ENCODE measurements at regions not wholly inside any gene's neighbourhood (a gene's known extent, or its start where the extent isn't known, plus 50 kb on each side); places are given as distances from the start of the nearest gene placed in this dataset.
"Not testable (repeated sequence)": the region's sequence is repeated elsewhere in the genome, so short reads cannot be mapped to it uniquely, and the experiment has no call there.

GRCh38 chrX:46298821-46299220, 246.4 kb downstream of the ZNF674 start:
- DNase-seq, result no peak

- DNase-seq, result no peak
These were observed 249.3 kb downstream of the ZNF674 start for GRCh38 chrX:46295963-46296362.

DNA sequence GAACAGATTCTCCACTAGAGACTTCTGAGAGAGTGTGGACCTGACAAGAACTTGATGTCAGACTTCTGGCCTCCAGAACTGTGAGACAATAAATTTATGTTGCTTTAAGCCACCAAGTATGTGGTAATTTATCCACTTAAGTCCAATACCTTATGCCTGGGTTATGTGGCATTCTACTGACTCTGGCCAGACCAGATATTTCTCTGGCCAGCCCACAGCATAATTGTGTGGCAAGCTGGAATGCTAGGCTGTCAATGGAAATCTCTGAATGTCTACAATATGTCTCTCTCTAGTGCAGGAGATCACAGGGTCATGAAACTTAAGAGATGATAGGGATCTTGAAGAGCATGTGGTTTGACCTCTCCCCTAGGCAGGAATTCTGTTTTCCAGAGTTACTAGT, 251.0 kb downstream of the ZNF674 start:
- DNase-seq, result no peak

DNA sequence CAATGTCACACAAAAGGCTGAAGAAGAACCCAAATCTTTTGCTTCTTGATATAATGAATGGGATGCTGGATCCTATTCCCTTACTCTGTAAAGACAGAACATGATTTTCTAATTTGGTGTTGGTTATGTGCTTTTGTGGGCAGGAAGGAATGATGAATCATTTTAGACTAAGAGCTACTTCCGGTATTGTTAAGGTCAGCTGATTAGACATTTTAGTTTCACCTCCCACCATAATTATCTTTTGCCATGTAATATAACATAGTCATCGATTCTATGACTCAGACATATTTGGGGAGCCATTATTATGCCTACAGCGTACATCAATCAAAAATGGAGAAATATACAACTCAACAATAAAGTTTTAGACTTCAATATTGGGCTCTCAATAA, 265.3 kb downstream of the ZNF674 start:
- no peak for DNase-seq

DNA sequence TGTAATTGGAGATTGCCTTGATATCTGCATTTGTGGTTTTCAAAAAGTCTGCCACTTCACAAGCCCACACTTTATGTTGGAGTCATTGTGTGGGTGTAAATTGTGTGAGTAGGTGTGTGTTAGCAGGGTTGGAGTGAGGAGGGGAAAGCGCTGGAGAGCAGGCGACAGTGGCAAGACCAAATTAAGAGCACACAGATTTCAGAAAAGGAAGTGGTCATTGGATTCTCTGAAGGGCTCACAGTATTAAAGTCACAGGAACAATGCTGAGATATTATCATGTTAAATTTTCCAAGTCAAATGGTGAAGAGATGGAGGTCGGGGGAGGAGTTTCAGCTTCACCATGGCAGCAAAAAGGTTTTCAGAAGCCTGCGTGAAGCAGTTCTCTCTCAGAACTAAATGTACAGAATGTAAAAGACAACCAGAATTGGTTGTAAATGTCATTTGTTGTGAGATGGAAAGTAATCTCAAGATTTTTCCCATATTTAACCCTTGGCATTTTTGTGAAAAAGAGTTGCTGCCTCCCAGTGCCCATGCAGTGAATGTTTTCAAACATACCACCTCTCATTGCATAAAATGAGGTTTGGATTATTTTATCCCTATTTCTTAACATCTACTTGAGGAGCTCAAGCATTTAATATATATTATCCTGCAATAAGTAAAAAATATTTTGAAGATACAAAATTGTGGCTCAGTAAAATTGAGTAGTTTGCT, 265.9 kb downstream of the ZNF674 start:
- DNase-seq, result no peak

DNA sequence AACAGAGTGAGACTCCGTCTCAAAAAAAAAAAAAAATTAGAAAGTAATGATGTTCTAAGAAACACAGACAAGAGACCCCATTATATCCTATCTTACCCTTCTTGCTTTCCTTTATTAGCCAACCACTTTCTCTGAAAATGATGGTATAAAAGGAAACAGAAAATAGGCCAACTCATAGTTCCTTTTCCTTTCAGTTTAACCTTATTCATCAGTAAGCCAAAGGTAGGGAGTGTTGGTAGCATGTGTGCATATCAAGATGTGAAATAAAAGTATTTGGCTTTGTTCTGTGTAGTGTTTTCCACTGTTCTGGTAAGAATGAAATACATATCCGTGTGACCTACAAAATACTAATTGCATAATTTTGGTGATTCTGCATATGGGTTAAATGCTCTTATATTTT, 266.6 kb downstream of the ZNF674 start:
- DNase-seq, result no peak

GRCh38 chrX:46268412-46268811, 276.8 kb downstream of the ZNF674 start:
- DNase-seq, result no peak

DNA sequence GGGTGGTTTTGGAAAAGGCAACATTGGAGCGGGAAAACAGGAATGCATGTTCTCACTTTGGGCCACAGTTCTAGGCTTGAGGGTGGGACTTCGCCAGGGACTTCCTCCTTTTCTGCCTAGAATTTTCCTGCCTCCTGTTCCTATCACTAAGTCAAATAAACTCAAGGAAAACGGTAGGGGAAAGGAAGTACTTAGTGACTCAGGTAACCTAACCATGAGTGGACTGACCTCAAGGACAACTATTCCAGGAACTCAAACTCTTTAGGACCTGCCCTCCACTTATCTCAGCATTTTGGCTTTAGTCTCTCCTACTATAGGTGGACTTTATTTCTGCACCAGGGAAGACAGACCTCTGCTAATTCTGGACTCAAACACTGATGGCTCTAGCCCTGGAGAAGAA, 281.7 kb downstream of the ZNF674 start:
- DNase-seq, result no peak

DNA sequence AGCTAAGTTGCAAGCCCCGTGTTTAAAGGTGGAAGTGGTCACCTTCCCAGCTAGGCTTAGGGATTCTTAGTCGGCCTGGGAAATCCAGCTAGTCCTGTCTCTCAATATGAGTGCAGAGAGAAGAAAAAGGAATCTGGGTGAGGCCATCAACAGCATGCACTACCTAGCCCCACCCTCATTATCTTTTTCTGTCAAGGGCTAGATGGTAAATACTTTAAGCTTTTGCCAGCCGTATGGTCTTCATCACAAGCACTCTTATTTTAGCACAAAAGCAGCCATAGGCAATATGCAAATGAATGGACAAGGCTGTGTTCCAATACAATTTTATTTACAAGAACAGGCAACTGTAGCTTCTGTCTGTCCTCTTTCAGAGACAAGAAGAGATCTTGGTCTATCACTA, 282.9 kb downstream of the ZNF674 start:
- DNase-seq, result no peak

DNA sequence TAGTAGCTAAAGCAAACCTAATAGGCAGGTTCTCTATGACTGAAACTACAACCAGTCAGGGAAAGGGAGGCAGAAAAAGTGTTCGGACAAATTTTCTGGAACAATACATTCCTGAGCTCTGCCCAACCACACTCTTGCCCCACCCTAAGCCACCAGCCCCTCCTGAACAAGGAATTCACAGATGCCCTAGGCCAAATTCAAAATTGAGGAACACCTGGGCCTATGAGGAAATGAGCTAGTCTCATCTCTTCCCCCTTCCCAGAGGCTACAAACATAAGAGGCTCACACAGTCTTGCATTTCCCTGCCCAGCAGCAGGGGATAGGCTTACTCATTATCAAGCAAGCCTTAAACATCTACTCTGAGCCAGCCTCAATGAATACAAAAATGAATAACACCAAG, 284.7 kb downstream of the ZNF674 start:
- DNase-seq, result no peak

GRCh38 chrX:46258356-46258755, 286.9 kb downstream of the ZNF674 start:
- no peak for DNase-seq

GRCh38 chrX:46257451-46257879, 287.8 kb downstream of the ZNF674 start:
- no peak for DNase-seq

DNA sequence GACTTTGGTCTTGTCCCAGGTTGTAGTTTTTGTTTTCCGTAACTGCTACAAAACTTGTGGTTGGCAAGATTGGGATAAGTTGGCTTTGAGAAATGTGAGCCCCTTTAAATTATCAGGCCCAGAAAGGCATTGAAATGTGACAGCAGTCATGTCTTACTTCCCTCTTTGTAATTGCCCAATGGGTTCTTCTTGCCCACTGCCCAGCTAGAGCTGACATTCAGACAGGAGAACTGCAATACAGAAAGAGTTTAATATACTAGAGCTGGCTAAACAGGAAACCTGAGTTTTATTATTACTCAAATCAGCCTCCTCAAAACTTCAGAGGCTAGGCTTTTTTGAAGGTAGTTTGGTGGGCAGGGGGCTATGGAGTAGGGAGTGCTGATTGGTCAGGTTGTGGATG, 288.3 kb downstream of the ZNF674 start:
- DNase-seq, result no peak

DNA sequence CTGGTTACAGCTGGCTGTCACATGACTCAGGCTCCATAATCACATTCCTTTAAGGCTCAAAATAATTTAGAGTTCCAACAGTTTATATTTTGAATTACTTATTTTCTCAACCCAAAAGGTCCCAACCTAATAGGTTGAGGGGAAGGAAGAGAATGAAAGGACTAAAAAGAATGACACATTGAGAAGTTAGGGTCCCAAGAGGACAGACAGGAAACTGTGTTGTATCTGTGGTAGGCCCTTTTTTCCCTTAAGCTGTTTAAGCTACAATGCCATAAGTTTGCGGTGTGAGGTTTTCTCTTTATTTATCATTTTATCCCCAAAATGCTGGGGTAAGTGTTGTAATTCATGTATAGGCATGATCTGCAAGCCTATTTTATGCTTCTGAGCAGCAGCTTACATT, 290.2 kb downstream of the ZNF674 start:
- DNase-seq, result no peak

DNA sequence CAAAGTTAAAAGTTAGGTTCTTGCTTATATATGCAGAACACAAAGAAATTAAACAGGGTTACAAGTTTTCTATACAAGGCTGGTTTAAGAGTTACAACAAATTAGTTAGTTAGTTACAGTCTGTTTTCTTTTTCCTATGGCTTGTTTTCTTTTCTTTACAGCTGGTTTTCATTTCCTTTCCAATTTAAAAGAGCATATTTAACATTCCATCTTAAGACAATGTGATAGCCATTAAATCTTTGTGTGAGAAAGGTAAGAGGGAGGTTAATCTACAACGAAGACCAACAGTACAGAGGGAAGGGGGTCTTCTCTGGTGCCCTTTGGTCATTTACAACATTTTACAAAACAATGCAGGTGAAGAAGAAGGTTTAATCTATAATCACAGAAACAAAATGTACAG, 290.6 kb downstream of the ZNF674 start:
- no peak for DNase-seq

DNA sequence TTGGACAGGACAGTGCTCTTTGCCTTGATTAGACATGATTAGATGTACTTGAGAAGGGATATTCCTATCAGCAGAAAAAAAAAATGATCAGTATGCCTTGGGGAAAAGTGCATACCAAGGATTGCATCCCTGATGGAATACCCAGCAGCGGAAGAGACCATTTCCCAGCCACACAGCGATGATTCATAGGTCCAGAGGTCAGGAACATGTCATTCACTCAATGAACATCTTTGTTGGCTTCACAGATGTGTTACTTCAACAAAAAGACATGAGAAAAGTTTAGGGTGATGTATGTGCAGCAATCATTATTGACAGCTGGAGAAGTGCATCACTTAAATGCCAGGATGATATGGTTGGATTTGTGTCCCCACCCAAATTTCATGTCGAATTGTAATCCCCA, 293.5 kb downstream of the ZNF674 start:
- no peak for DNase-seq

DNA sequence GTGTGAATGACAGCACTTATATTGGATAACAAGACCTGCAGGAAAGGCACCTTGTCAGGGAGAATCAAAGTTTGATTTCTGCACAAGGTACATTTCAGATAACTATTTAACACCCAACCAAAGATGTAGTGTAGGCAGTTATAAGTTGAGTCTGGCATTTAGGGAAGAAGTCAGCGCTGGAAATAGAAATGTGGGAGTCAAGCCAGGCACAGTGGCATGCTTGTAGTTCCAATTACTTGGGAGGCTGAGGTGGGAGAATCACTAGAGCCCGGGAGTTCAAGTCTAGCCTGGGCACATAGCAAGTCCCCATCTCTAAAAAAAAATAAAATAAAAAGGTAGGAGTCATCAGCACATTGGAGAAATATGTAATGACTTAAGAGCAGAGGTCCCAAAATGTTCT, 295.1 kb downstream of the ZNF674 start:
- DNase-seq, result no peak

- DNase-seq, result no peak
These were observed 297.8 kb downstream of the ZNF674 start for GRCh38 chrX:46247456-46247855.

DNA sequence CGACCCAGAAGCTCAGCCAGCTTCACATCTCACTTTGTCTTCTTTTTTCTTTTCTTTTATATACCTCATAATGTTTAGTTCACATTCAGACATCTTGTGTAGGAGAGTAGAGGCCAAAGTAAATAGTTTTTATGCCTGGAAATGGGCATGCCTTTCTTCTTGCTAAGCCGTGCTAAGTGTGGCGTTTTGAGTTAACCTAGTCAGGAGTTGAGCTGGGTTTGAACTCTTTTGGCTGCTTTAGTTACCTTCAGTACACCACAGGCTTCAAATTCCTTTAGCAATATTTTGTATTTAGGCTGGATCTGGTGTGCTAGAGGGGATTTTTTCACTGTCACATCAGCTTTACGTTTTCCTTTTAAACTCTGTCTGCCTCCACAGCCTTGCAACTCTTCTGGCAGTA, 300.8 kb downstream of the ZNF674 start:
- DNase-seq, result no peak

- no peak for DNase-seq
These were observed 308.8 kb downstream of the ZNF674 start for GRCh38 chrX:46236411-46236810.

GRCh38 chrX:46235778-46236177, 309.4 kb downstream of the ZNF674 start:
- DNase-seq, result no peak

DNA sequence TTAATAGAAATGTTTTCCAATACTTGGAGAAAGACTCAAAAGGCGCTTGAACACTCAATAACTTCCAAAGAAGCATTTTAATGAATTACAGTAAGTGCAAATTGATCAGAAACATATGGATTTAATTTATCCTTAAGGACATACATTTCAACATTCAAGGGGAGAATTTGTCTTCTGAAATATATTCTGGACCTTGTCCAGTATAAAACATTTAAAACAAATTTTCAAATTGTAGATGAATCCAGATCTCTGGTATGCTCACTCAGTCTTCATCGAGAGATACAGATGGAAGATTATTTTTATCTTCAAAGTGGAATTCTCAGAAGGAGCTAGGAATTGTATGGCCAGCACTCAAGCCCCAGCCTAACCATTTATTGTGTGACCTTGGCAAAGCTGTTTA, 310.4 kb downstream of the ZNF674 start:
- no peak for DNase-seq

DNA sequence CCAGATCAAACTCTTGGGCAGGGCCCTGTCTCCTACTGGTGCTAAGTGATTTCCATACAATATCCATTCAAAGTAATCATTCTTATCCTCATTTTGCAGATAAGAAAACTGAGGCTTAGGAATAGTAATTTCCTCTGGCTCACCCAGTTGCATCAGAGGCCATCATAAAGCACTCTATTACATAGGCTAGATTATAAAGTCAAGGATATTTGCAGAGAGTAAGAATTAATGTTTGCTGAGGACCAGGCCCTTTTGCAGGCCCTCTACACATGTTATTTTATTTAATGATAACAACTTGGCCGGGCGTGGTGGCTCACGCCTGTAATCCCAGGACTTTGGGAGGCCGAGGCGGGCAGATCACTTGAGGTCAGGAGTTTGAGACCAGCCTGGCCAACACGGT, 316.8 kb downstream of the ZNF674 start:
- no peak for DNase-seq

- no peak for DNase-seq
These were observed 318.8 kb downstream of the ZNF674 start for GRCh38 chrX:46226422-46226821.

GRCh38 chrX:46223499-46223898, 321.7 kb downstream of the ZNF674 start:
- not testable (repeated sequence) for DNase-seq

DNA sequence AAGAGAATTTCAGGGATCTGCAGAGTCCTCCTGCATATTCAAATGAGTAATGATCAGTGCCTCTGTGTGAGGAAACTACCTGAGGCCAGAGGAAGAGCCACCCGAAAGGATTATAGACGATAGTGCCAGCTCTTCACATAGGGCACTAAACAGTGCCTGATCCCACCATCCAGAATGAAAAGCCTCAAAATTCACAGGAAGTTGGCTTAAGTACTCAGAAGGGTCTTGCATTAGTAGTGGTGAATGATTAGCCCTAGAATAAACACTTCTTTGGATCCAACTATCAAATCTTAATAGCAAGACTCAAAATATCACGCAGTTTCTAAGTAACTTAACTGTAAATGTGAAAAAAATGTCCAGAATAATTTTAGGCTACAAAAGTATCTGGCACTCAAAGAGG, 324.4 kb downstream of the ZNF674 start:
- DNase-seq, result no peak

Measured in 8988T (cell line).